GM12878 (cell line): ENCODE measurements at regions not wholly inside any gene's neighbourhood (a gene's known extent, or its start where the extent isn't known, plus 50 kb on each side); places are given as distances from the start of the nearest gene placed in this dataset.

ENCODE experiments used
- BHLHE40 ChIP-seq, 2 experiments: fragments of 450-650 bp in 1 of 2; IDR thresholded peaks; 2 replicates each; pipeline ENCODE4 v1.6.1; 2011 to 2017; ENCODE audit warnings: low read depth in 2 of 2, borderline replicate concordance in 1 of 2, improper control_type of control experiment in 1 of 2, low read length in 1 of 2, mild to moderate bottlenecking in 1 of 2
- CHD1 ChIP-seq: IDR thresholded peaks from 2 replicates; pipeline ENCODE4 v1.6.1; 2012; ENCODE audit warnings: low read depth, low read length, improper control_type of control experiment
- CTCF ChIP-seq, 3 experiments: IDR thresholded peaks in 2 of 3; conservative IDR thresholded peaks in 1 of 3; 2 replicates each; pipeline ENCODE4 v1.5.1; 2011; ENCODE audit warnings: low read depth in 3 of 3, low read length in 3 of 3, mild to moderate bottlenecking in 3 of 3, control low read depth in 2 of 3, moderate library complexity in 2 of 3, inconsistent platforms in 1 of 3, mixed read lengths in 1 of 3; ENCODE audit not compliant: control insufficient read depth in 2 of 3, insufficient read depth in 1 of 3; ENCODE audit errors: extremely low read depth in 1 of 3
- ELK1 ChIP-seq: IDR thresholded peaks from 2 replicates; pipeline ENCODE4 v1.6.1; 2012; ENCODE audit warnings: low read depth, low read length, improper control_type of control experiment
- NFYB ChIP-seq: IDR thresholded peaks from 2 replicates; pipeline ENCODE4 v1.6.1; 2011; ENCODE audit warnings: low read depth, mild to moderate bottlenecking, low read length, improper control_type of control experiment, moderate library complexity; ENCODE audit not compliant: insufficient read depth
- POLR2AphosphoS5 ChIP-seq: IDR thresholded peaks from 2 replicates; pipeline ENCODE4 v1.6.1; 2011; ENCODE audit warnings: mild to moderate bottlenecking, low read length, inconsistent platforms
- RELB ChIP-seq: fragments of 450-650 bp; IDR thresholded peaks from 2 replicates; pipeline ENCODE4 v1.6.1; 2017; ENCODE audit warnings: low read depth, mild to moderate bottlenecking, moderate library complexity
- SIN3A ChIP-seq: IDR thresholded peaks from 2 replicates; pipeline ENCODE4 v1.6.1; 2012; ENCODE audit warnings: low read depth, low read length, improper control_type of control experiment
- SMC3 ChIP-seq: IDR thresholded peaks from 2 replicates; pipeline ENCODE4 v1.6.1; 2011; ENCODE audit warnings: low read length, improper control_type of control experiment, borderline replicate concordance
- TAF1 ChIP-seq: IDR thresholded peaks from 2 replicates; pipeline ENCODE4 v1.6.1; 2011; ENCODE audit warnings: mild to moderate bottlenecking, low read depth, low read length, borderline replicate concordance
- USF2 ChIP-seq: IDR thresholded peaks from 2 replicates; pipeline ENCODE4 v1.6.1; 2011; ENCODE audit warnings: low read depth, low read length, improper control_type of control experiment, borderline replicate concordance
- ZBTB40 ChIP-seq: fragments of 450-650 bp; IDR thresholded peaks from 2 replicates; pipeline ENCODE4 v1.6.1; 2016; ENCODE audit warnings: mild to moderate bottlenecking, moderate library complexity, borderline replicate concordance

- TF ChIP-seq RELB: no peak
- TF ChIP-seq TAF1: no peak
- TF ChIP-seq USF2: no peak
- no peak for TF ChIP-seq CTCF (IDR thresholded peaks at IDR 0.05 in 2 of 3, conservative IDR thresholded peaks at IDR 0.05 in 1 of 3; ENCODE audit: control insufficient read depth in 2 of 3, extremely low read depth in 1 of 3, insufficient read depth in 1 of 3, low read depth in 3 of 3, low read length in 3 of 3)
- no peak for TF ChIP-seq NFYB
- no peak for TF ChIP-seq ELK1
- TF ChIP-seq SMC3: no peak
- TF ChIP-seq POLR2AphosphoS5: no peak
- no peak for TF ChIP-seq CHD1
- TF ChIP-seq ZBTB40: no peak
- no peak for TF ChIP-seq BHLHE40 (IDR thresholded peaks at IDR 0.05; ENCODE audit: borderline replicate concordance in 1 of 2, low read depth in 2 of 2, low read length in 1 of 2)
- TF ChIP-seq SIN3A: no peak
Measured at GRCh38 chr5:2542821-2543220, 208.7 kb downstream of the IRX2 start.
